ENCODE measurements at regions not wholly inside any gene's neighbourhood (a gene's known extent, or its start where the extent isn't known, plus 50 kb on each side); places are given as distances from the start of the nearest gene placed in this dataset.

GRCh38 chr3:174424656-174425055 is 434.5 kb upstream of the NAALADL2 start:
- no peak overlapping the region for H3K4me3 ChIP-seq (ENCODE audit: control insufficient read depth, low read depth, low read length)
- no peak for DNase-seq (ENCODE audit: low read depth)
- TF ChIP-seq CTCF (IDR thresholded peaks at IDR 0.05; ENCODE audit: control insufficient read depth, insufficient read depth, low read depth, low read length, missing control alignments): no peak

- no peak for DNase-seq (ENCODE audit: low read depth)
- no peak for TF ChIP-seq CTCF (IDR thresholded peaks at IDR 0.05; ENCODE audit: control insufficient read depth, insufficient read depth, low read depth, low read length, missing control alignments)
- no peak overlapping the region for H3K4me3 ChIP-seq (ENCODE audit: control insufficient read depth, low read depth, low read length)
Observed at GRCh38 chr3:174425422-174425821, 433.7 kb upstream of the NAALADL2 start.

GRCh38 chr3:174430986-174431385 is 428.1 kb upstream of the NAALADL2 start:
- H3K4me3 ChIP-seq (ENCODE audit: control insufficient read depth, low read depth, low read length): no peak overlapping the region
- no peak for TF ChIP-seq CTCF (IDR thresholded peaks at IDR 0.05; ENCODE audit: control insufficient read depth, insufficient read depth, low read depth, low read length, missing control alignments)
- no peak for DNase-seq (ENCODE audit: low read depth)

- no peak overlapping the region for H3K4me3 ChIP-seq (ENCODE audit: control insufficient read depth, low read depth, low read length)
- DNase-seq (ENCODE audit: low read depth): no peak
- TF ChIP-seq CTCF (IDR thresholded peaks at IDR 0.05; ENCODE audit: control insufficient read depth, insufficient read depth, low read depth, low read length, missing control alignments): no peak
Observed at GRCh38 chr3:174431717-174432116, 427.4 kb upstream of the NAALADL2 start.

GRCh38 chr3:174436367-174436766 is 422.8 kb upstream of the NAALADL2 start:
- no peak for TF ChIP-seq CTCF (IDR thresholded peaks at IDR 0.05; ENCODE audit: control insufficient read depth, insufficient read depth, low read depth, low read length, missing control alignments)
- no peak for DNase-seq (ENCODE audit: low read depth)
- no peak overlapping the region for H3K4me3 ChIP-seq (ENCODE audit: control insufficient read depth, low read depth, low read length)

GRCh38 chr3:174438501-174439145 is 420.5 kb upstream of the NAALADL2 start:
- TF ChIP-seq CTCF (IDR thresholded peaks at IDR 0.05; ENCODE audit: control insufficient read depth, insufficient read depth, low read depth, low read length, missing control alignments): no peak
- H3K4me3 ChIP-seq (ENCODE audit: control insufficient read depth, low read depth, low read length): peak overlapping the region; percentile 7
- no peak for DNase-seq (ENCODE audit: low read depth)

All from AG09309 (cell line).